ENCODE measurements at regions not wholly inside any gene's neighbourhood (a gene's known extent, or its start where the extent isn't known, plus 50 kb on each side); places are given as distances from the start of the nearest gene placed in this dataset.
"Not testable (repeated sequence)": the region's sequence is repeated elsewhere in the genome, so short reads cannot be mapped to it uniquely, and the experiment has no call there.

DNA sequence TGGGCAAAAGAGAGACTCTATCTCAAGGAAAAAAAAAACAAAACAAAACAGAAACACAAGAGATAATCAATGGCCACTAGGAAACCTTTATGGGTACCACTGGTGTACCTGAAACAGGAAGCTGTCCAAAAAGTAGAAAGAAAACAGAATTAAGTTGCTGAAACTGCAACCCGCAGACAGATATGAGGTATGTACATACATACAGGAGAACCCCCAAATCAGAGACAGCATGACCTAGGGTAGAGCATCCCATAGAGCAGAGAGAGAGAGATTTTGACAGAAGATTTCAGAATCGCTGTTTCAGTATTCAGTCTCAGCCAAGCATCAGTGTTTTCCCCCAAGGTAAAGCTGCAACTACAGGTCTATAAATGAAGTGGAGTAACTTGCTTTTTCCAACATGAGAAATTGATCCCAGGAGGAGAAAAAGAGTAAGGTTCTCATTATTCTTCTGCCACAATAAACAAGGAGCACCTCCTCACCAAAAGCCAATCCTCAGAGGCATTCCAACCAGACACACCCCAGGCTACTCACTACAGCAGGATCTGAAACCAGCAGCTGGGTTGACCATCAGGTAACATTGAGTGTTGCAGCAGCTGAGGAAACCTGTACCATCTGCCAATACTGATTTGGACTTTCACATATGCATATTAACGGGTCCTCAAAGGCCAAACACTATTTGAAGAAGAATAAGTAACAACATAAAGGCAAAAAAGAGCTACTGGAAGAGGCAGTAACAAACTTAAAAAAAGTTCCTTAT lies 630.0 kb downstream of the TAF11L14 start:
- no peak for DNase-seq

DNA sequence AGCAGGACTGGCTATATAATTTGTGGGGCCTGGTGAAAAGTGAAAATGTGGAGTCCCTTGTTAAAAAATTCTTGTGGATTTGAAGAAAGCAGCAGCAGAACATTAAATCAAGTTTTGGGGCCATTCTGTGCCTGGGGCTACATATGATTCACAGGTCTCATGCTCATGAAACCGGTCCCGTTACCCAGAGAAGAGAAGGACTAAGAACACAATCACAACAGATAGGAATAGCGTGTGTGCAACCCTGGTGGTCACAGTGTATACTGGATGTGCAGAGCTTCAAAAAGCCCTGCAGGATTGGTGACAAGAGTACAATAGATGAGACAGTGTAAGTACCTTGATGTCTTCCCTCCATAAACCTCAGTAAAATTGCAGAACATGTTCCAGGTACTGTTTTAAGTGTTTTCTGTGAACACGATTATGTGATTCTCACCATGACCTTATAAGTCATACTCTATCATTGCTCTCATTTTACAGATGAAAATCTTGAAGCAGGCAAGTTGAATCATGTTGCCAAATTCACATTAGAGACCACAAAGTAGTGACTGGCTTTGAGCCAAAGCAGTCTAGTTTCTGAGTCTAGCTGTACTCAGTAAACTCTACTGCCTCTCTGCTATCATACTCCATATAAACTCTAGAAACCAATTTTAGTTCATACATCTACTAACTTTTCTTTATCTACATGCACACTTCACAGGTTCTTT lies 636.5 kb downstream of the TAF11L14 start:
- no peak for DNase-seq

DNA sequence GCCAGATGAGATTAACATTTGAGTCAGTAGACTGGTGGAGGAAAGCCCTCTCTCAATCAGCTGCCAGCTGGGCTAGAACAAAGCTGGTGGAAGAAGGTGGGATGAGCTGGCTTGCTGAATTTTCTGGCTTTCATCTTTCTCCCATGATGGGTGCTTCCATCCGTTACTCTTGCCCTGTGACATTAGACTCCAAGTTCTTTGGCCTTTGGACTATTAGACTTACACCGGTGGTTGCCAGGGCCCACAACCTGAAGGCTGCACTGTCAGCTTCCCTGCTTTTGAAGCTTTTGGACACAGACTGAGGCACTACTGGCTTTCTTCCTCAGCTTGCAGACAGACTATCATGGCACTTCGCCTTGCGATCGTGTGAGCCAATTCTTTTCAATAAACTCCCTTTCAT lies 642.7 kb downstream of the TAF11L14 start:
- DNase-seq, result no peak

DNA sequence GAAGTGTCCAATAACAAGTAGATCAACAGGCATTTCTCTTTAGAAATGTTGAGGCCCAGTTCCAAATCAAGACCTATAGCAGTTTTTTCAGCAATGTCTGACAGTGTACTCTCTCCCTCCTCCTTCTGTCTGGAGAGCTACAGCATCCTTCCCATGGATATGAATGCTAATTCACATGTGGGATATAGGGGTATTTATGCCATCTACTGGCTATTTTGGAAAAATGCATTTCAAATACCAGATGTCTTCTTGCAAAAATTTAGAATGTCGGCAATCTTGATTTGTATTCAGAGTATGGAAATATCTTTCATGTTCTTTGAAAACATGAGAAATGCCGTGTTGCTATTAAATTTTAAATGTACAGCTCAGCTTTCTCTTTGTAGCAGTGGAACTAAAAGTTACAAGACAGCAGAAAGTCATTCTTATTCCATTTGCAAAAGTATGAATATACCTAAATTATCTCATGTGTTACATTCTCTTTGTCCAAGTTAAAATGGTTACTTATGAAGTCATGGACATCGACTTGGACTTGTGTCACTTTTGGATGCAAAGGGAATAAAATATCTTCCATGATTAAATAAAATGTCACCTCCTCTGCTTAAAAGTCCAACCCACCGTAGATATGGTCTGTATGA lies 647.8 kb downstream of the TAF11L14 start:
- peak in 2 of 3 experiments; percentile 40 to 86 for DNase-seq

DNA sequence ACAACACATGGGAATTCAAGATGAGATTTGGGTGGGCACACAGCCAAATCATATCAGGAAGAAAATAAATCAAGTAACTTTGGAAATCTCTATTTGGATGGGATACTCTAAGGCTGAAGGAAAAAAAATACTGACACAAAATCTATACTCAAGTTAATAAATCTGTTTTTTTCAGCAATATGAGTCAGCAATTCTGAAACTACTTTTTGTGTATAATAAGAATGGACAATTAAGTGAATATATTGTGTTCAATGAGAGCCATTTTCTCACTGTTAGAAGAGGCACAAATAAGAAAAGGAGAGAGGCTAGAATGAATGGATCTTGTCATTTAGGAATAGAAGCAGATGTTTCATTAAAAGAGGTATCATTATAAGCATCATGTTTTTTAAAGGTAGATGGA lies 651.0 kb downstream of the TAF11L14 start:
- DNase-seq, result no peak

- no peak for DNase-seq
Observed at GRCh38 chr5:18292146-18292545, 657.9 kb downstream of the TAF11L14 start.

GRCh38 chr5:18295696-18296095 lies 661.4 kb downstream of the TAF11L14 start:
- not testable (repeated sequence) for DNase-seq

DNA sequence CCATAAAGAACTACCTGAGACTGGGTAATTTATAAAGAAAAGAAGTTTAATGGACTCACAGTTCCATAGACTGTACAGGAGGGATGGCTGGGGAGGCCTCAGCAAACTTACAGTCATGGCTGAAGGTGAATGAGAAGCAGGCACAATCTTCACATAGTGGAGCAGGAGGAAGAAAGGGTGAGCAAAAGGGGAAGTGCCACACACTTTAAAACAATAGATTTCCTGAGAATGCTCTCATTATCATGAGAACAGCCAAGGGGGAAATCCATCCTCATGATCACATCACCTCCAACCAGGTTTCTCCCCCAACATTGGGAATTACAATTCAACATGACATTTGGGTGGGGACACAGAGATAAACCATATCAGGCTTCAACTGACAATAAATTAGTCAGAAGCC lies 664.9 kb downstream of the TAF11L14 start:
- DNase-seq, result no peak

- DNase-seq, result peak; percentile 7 to 78 (median 46)
Observed at GRCh38 chr5:18305288-18305924, 671.1 kb downstream of the TAF11L14 start.

DNA sequence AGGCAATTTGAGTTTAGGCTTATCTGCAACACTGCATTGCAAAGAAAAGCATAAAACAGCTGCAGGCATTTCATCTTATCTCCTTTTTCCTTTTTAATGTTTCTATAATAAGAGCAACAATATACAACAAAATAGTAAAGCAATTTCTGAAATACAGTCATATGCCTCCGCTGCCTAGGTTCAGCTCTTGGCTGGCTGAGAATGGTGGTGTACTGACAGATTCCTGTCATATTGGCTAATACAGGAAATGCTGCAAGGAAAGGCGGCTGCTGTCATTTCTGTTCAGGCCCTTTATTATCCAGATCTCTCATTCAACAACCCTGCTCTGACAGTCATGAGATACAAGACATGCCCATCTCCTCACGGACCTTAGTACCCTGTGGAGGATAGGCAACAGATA lies 677.0 kb downstream of the TAF11L14 start:
- no peak for DNase-seq

DNA sequence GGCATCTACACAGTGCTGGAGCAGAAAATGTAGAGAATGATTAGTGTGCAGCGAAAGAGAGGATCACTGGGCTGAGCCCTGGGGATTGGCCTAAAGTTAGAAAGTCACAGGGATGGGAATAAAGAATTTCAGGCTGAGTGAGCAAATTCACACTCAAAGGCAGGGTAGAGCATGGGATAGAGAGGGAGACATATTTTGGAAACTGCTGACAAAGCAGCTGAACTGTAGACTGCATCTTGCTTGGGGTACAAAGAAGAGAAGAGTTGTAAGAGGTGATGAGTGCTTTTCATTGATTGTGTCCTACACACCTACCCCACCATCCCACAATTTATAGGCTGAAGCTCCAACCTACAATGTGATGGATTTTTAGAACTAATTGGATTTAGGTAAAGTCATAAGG lies 677.8 kb downstream of the TAF11L14 start:
- no peak for DNase-seq

- DNase-seq, result peak in 2 of 3 experiments; percentile 26 to 62
Observed at GRCh38 chr5:18314192-18314778, 680.0 kb downstream of the TAF11L14 start.

DNA sequence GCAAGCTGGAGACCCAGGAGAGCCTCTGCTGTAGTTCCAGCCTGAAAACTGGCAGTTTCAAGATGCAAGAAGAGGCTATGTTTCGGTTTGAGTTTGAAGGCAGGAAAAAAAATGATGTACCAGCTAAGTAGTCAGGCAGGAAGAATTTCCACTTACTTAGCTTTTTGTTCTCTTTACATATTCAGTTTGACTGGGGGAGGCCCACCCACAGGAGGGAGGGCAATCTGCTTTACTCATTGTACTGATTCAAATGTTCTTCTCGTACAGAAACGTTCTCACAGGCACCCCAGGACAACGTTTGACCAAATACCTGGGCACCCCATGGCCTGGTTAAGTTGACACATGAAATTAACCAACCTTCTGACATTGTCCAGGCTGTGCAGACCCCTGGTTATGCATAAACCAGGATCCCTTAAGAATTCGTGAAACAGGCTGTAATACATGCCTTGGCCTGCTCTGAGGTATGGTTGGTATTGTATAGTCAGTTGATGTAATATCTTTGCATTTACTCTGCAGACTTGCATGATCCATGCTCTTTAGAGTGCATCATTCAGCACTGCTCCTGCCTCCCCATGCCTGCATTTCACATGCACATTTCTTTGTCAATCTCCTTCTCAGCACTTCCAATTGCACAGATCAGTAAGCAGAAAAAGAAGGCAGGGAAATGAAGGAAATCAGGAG lies 687.1 kb downstream of the TAF11L14 start:
- no peak for DNase-seq

DNA sequence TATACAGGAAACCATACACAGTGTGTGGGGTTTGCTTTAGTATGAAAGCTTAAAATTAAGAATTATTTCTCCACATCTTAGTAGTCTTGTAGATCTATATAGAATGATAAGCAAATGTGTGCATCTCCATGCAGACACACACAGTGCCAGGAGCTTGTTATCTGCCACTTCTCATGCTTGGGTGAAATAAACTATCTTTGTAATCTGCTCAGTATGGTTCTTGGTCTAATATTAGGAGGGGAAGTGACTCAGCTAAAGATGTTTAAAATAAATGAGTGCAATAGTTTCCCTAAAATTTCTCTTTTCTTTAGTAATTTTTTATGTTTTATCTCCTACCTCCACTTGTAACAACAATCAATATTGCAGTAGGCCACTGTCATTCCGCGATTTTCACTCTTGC lies 689.6 kb downstream of the TAF11L14 start:
- no peak for DNase-seq

GRCh38 chr5:18325431-18325830 lies 691.2 kb downstream of the TAF11L14 start:
- no peak for DNase-seq

GRCh38 chr5:18329328-18329727 lies 695.1 kb downstream of the TAF11L14 start:
- no peak for DNase-seq

GRCh38 chr5:18333841-18334240 lies 699.6 kb downstream of the TAF11L14 start:
- DNase-seq, result no peak

DNA sequence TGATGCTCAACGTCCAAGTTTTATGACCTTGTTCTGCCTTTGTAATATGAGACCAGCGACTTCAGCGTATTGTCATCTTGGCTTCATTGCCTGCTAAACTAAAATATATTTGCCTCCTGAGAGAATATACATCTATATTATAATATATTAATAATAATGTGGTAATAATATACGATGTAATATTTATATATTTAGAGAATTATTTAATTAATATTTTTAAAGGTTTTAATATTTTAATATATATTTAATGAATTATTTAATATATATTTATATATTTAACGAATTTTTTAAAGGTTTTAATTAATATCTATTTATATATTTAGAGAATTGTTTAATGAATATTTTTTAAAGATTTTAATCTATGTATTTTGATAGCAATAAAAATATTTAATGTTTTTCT lies 700.7 kb downstream of the TAF11L14 start:
- no peak for DNase-seq

- no peak for DNase-seq
Observed at GRCh38 chr5:18354828-18355227, 720.6 kb downstream of the TAF11L14 start.

GRCh38 chr5:18357486-18357885 lies 723.2 kb downstream of the TAF11L14 start:
- DNase-seq, result no peak

DNA sequence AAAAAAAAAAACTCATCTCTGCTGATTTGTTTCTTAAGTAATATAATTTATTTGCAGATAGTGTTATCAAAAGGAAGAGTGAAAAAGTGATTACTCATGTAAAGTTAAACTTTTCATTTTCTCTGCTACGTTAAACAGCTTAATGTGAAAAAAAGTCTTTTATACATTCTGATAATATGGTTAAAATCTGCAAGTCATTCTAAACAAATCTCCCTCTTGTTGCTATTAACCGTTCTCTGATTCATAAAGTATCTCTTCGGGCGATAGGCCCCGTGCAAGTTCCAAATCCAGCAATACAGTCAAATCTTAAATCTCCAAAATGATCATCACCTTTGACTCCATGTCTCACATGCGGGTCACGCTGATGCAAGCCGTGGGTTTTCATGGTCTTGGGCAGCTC lies 732.0 kb downstream of the TAF11L14 start:
- DNase-seq, result no peak

DNA sequence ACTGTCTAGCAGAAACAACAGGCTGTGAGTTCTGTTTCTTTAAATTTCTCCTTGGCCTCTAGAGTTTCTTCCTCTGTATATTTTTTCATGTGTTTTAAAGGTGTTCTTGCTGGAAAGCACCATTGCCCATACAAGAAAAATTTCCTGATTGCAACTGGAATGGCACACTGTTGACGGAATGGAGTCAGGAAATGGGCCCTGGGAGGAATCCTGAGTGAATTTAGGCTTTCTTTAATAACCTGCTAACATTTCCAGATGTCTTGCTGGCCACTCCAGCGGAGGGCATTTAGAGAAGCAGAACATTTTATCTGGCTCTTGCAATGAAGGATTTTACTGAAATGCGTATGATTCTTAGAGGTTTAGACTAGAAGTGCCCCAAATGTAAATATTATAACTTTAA lies 736.3 kb downstream of the TAF11L14 start:
- DNase-seq, result no peak

- DNase-seq, result no peak
Observed at GRCh38 chr5:18375641-18376040, 741.4 kb downstream of the TAF11L14 start.
